ENCODE measurements at regions not wholly inside any gene's neighbourhood (a gene's known extent, or its start where the extent isn't known, plus 50 kb on each side); places are given as distances from the start of the nearest gene placed in this dataset.

GRCh38 chr6:15999201-15999600 lies 129.7 kb upstream of the MYLIP start:
- TF ChIP-seq CTCF (conservative IDR thresholded peaks at IDR 0.05; ENCODE audit: low read depth in 2 of 2) (no peak), POLR2AphosphoS5 (IDR thresholded peaks at IDR 0.05; ENCODE audit: low read depth) (no peak), EZH2 (IDR thresholded peaks at IDR 0.05; ENCODE audit: low read depth, unreplicated experiment) (no peak), EZH2phosphoT487 (IDR thresholded peaks at IDR 0.05; ENCODE audit: unreplicated experiment) (no peak), REST (IDR thresholded peaks at IDR 0.05; ENCODE audit: unreplicated experiment) (no peak), ZNF114 (CRISPR knock-in tag; IDR thresholded peaks at IDR 0.05) (no peak), ETS1 (IDR thresholded peaks at IDR 0.05) (no peak), ZNF331 (CRISPR knock-in tag; IDR thresholded peaks at IDR 0.05; ENCODE audit: low read depth) (no peak), JUNB (IDR thresholded peaks at IDR 0.05; ENCODE audit: unreplicated experiment) (no peak), CREB1 (CRISPR knock-in tag; IDR thresholded peaks at IDR 0.05; ENCODE audit: low read depth) (no peak), STAT1 (IDR thresholded peaks at IDR 0.05; ENCODE audit: unreplicated experiment) (no peak)
